ENCODE measurements at regions not wholly inside any gene's neighbourhood (a gene's known extent, or its start where the extent isn't known, plus 50 kb on each side); places are given as distances from the start of the nearest gene placed in this dataset.
"Not testable (repeated sequence)": the region's sequence is repeated elsewhere in the genome, so short reads cannot be mapped to it uniquely, and the experiment has no call there.

GRCh38 chr13:109939180-109939579, 152.8 kb upstream of the IRS2 start:
- DNase-seq (ENCODE audit: low spot score): no peak

GRCh38 chr13:109938255-109938936, 152.0 kb upstream of the IRS2 start:
- no peak for DNase-seq (ENCODE audit: low spot score)

- not testable (repeated sequence) for DNase-seq (ENCODE audit: low spot score)
Measured at GRCh38 chr13:109934520-109934919, 148.1 kb upstream of the IRS2 start.

GRCh38 chr13:109933476-109933875, 147.1 kb upstream of the IRS2 start:
- DNase-seq (ENCODE audit: low spot score): no peak

- no peak for DNase-seq (ENCODE audit: low spot score)
Measured at GRCh38 chr13:109924376-109924775, 138.0 kb upstream of the IRS2 start.

- no peak for DNase-seq (ENCODE audit: low spot score)
Measured at GRCh38 chr13:109922518-109922917, 136.1 kb upstream of the IRS2 start.

GRCh38 chr13:109919715-109920375, 133.5 kb upstream of the IRS2 start:
- DNase-seq (ENCODE audit: low spot score): no peak

GRCh38 chr13:109918179-109918711, 131.9 kb upstream of the IRS2 start:
- DNase-seq (ENCODE audit: low spot score): no peak

- no peak for DNase-seq (ENCODE audit: low spot score)
Measured at GRCh38 chr13:109917422-109917821, 131.0 kb upstream of the IRS2 start.

- no peak for DNase-seq (ENCODE audit: low spot score)
Measured at GRCh38 chr13:109913936-109914510, 127.6 kb upstream of the IRS2 start.

GRCh38 chr13:109913186-109913585, 126.8 kb upstream of the IRS2 start:
- DNase-seq (ENCODE audit: low spot score): no peak

- DNase-seq (ENCODE audit: low spot score): no peak
Measured at GRCh38 chr13:109910194-109910593, 123.8 kb upstream of the IRS2 start.

- no peak for DNase-seq (ENCODE audit: low spot score)
Measured at GRCh38 chr13:109906976-109907375, 120.6 kb upstream of the IRS2 start.

GRCh38 chr13:109904218-109904617, 117.8 kb upstream of the IRS2 start:
- DNase-seq (ENCODE audit: low spot score): no peak

- no peak for DNase-seq (ENCODE audit: low spot score)
Measured at GRCh38 chr13:109900741-109901140, 114.4 kb upstream of the IRS2 start.

GRCh38 chr13:109900320-109900719, 113.9 kb upstream of the IRS2 start:
- no peak for DNase-seq (ENCODE audit: low spot score)

- DNase-seq (ENCODE audit: low spot score): no peak
Measured at GRCh38 chr13:109899748-109900147, 113.4 kb upstream of the IRS2 start.

- no peak for DNase-seq (ENCODE audit: low spot score)
Measured at GRCh38 chr13:109899316-109899715, 112.9 kb upstream of the IRS2 start.

GRCh38 chr13:109897988-109898624, 111.7 kb upstream of the IRS2 start:
- DNase-seq (ENCODE audit: low spot score): no peak

- no peak for DNase-seq (ENCODE audit: low spot score)
Measured at GRCh38 chr13:109892101-109892500, 105.7 kb upstream of the IRS2 start.

- no peak for DNase-seq (ENCODE audit: low spot score)
Measured at GRCh38 chr13:109885235-109885634, 98.9 kb upstream of the IRS2 start.

GRCh38 chr13:109884462-109884861, 98.1 kb upstream of the IRS2 start:
- DNase-seq (ENCODE audit: low spot score): no peak

Data from left forelimb (tissue), 1 donor.